HG02571 (cell line): ENCODE measurements at regions not wholly inside any gene's neighbourhood (a gene's known extent, or its start where the extent isn't known, plus 50 kb on each side); places are given as distances from the start of the nearest gene placed in this dataset.

Experiments
- ATAC-seq: cut with Tn5 transposase; IDR thresholded peaks from one replicate; pipeline ENCODE4 v1.9.1; 2021; ENCODE audit warnings: mild to moderate bottlenecking, moderate library complexity; ENCODE audit not compliant: unreplicated experiment

- ATAC-seq: no peak
Measured at GRCh38 chr2:161090411-161090810, 69.8 kb upstream of the TANK start.

- ATAC-seq: no peak
Measured at GRCh38 chr2:161095314-161095713, 64.9 kb upstream of the TANK start.

DNA sequence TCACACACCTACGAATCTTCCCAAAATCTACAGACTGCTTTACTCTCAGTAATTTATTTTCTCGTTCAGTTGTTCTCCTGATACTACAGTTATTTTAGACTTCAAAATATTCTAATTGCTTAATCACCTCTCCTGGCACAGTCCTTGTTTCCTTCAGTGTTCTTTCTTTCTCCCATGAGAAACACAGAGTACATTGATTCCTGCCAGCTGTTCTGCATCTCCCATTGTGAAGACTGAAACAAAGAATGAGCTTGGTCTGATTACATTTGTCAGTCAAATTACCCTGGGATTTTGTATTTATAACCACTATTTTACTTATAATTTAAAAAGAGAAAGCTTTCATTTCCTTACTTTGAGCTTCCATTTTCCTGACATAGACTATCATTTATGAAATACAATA is 63.9 kb upstream of the TANK start:
- no peak for ATAC-seq

DNA sequence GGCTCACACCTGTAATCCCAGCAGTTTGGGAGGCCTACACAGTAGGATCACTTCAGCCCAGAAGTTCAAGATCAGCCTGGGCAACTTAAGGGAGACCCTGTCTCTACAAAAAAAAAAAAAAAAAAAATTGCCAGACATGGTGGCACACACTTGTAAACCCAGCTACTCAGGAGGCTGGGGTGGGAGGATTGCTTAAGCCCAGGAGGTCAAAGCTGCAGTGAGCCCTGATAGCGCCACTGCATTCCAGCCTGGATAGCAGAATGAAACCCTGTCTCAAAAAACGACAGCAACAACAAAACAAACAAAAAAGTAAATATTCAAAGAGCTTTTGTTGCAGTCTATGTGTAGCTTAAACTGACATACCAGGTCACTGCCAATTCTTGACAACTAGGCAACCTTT is 63.1 kb upstream of the TANK start:
- no peak for ATAC-seq

DNA sequence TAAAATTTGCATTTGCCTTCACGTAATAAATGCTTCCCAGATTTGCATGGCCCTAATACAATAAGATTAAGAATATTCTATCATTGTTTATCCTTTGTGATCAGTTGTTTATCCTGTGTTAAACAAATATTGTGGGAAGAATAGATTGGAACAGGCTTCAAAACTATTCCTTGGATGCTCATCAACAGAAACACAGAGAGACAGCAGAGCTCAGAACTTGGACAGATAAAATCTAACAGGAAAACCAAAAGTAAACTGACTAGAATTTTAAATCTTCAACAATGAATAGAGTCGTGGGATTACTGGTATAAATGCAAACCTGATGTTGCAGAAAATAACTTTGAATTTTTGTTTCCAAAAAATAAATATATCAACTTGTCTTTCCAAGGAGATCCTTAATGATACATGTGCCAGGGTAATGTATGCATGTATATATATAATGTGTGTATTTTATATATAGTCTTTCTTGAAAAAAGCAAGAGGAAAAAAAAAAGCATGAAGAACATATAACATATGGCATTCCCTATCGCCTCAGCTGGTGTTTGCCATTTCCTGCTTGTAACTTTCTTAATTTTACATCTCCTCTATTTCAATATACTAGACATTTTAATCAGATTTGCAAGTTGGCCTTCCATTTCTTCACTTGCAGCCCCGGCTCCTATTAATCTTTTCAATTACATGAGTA is 59.9 kb upstream of the TANK start:
- no peak for ATAC-seq

- no peak for ATAC-seq
Measured at GRCh38 chr2:161101406-161101805, 58.8 kb upstream of the TANK start.

- no peak for ATAC-seq
Measured at GRCh38 chr2:161102770-161103450, 57.3 kb upstream of the TANK start.

- no peak for ATAC-seq
Measured at GRCh38 chr2:161103451-161103831, 56.8 kb upstream of the TANK start.

DNA sequence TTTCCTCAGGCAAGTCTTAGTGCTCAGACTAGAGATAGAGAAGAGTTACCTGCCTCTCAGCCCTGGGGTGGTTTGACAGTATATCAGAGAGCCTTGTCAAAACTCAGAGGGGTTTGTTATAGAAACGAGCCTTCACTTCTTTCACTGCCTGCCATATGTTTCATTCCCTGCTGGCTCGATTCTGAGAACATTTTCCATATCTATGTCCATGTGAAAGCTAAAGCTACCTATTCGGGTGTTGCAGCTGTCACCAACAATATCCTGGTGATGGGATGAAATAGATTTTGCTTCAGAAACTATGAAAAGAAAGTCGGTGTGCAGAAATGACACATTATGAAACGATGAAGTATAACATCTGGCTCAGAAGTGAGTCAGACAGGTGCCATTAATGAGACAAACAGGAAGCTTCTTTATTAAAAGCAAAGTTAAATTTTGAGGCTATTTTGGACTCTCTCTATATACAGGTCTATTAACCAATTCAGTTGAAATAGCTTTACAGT is 56.1 kb upstream of the TANK start:
- ATAC-seq: peak; percentile 91

DNA sequence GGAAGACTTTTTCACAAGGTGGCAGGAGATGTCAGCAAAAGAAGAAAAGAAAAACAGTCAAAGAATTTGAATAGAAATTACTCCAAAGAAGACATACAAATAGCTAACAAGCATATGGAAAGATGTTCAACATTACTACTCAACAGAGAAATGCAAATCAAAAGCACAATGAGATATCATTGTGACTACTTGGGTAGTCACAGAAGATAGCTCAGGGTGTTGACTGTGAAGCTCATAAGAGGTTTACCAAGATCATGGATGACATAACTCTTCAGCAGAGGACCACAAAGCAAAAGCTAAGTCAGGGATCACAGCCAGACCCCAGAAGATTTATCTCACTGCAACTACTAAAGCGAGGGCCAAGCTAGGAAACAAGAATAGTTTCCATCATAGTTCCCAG is 53.0 kb upstream of the TANK start:
- ATAC-seq: no peak
